HCT116 (cell line): ENCODE measurements at regions not wholly inside any gene's neighbourhood (a gene's known extent, or its start where the extent isn't known, plus 50 kb on each side); places are given as distances from the start of the nearest gene placed in this dataset.

Experiments
- ATAC-seq: fragments of 200-7000 bp; cut with Tn5 transposase; 2 replicates; pipeline ENCODE4 v1.9.1; 2020; ENCODE audit warnings: mild to moderate bottlenecking, moderate library complexity
- BruUV-seq: library from RNA; stranded (reverse); fragments of 400-500 nt; replicated peaks from 2 replicates; lab custom pipeline; 2021; lab: Mats Ljungman, UMichigan
- CTCF ChIA-PET: fragments of 300-600 bp; sonication (Branson Sonifier 250); formaldehyde crosslinking; loops from one replicate; lab custom pipeline; 2021; ENCODE audit warnings: antibody characterized with exemption; lab: Charles Lee
- POLR2A ChIA-PET: fragments of 300-600, 350-600 bp; sonication (Branson Sonifier 250); formaldehyde crosslinking; loops from one replicate; lab custom pipeline; 2021; ENCODE audit warnings: antibody characterized with exemption; lab: Charles Lee
- RAD21 ChIA-PET, 2 experiments: fragments of 300-600 bp; sonication (Branson Sonifier 250); formaldehyde crosslinking; loops; one replicate each; lab custom pipeline; 2023; ENCODE audit warnings: low total read pairs in 2 of 2; ENCODE audit not compliant: uncharacterized antibody in 2 of 2, unreplicated experiment in 2 of 2, low non-redundant PET in 1 of 2; lab: Charles Lee
- DNase-seq: peaks from one replicate; pipeline ENCODE4 v3.0.0-alpha.2; 2010; ENCODE audit warnings: low read depth, low spot score
- H2AFZ ChIP-seq: fragments of 200-600 bp; shearing (Covaris generic), sonication (generic); 2 replicates; pipeline ENCODE4 v1.6.1; 2017; ENCODE audit warnings: low read depth, mixed run types, mixed read lengths, antibody characterized with exemption, low read length; ENCODE audit not compliant: poor library complexity, severe bottlenecking
- H3K27ac ChIP-seq: 2 replicates; pipeline ENCODE4 v1.5.1; 2012; ENCODE audit warnings: low read depth, low read length
- H3K27me3 ChIP-seq: fragments of 200-600 bp; sonication (generic); 2 replicates; pipeline ENCODE4 v1.6.1; 2016; ENCODE audit warnings: mixed run types, low read length, mixed read lengths; ENCODE audit not compliant: insufficient read depth
- H3K36me3 ChIP-seq, 2 experiments: fragments of 200-500 bp in 1 of 2; fragments of 200-600 bp in 1 of 2; sonication (Bioruptor generic) in 1 of 2; sonication (generic) in 1 of 2; 2 replicates each; pipeline versions ENCODE4 v1.5.1 to v1.6.1; 2014 to 2016; ENCODE audit warnings: low read length in 2 of 2, inconsistent platforms in 1 of 2, mixed read lengths in 1 of 2, mixed run types in 1 of 2; ENCODE audit not compliant: insufficient read depth in 2 of 2, control insufficient read depth in 1 of 2
- H3K4me1 ChIP-seq, 2 experiments: fragments of 200-600 bp in 1 of 2; sonication (generic) in 1 of 2; 2 replicates each; pipeline versions ENCODE4 v1.5.1 to v1.6.1; 2012 to 2017; ENCODE audit warnings: low read length in 2 of 2, inconsistent platforms in 1 of 2, mild to moderate bottlenecking in 1 of 2, mixed read lengths in 1 of 2, mixed run types in 1 of 2, moderate library complexity in 1 of 2; ENCODE audit not compliant: insufficient read depth in 2 of 2, control insufficient read depth in 1 of 2
- H3K4me2 ChIP-seq: fragments of 200-600 bp; sonication (generic); 2 replicates; pipeline ENCODE4 v1.6.1; 2017; ENCODE audit warnings: mixed run types, low read length, mixed read lengths
- H3K4me3 ChIP-seq, 2 experiments: fragments of 200-600 bp in 1 of 2; sonication (generic) in 1 of 2; replicated peaks in 1 of 2; 2 replicates each; pipeline ENCODE4 v1.5.1; 2011 to 2016; ENCODE audit warnings: low read length in 2 of 2, control low read depth in 1 of 2, low read depth in 1 of 2, mild to moderate bottlenecking in 1 of 2, mixed read lengths in 1 of 2, mixed run types in 1 of 2
- H3K79me2 ChIP-seq: fragments of 200-600 bp; sonication (generic); 2 replicates; pipeline ENCODE4 v1.6.1; 2017; ENCODE audit warnings: mild to moderate bottlenecking, mixed run types, low read length, moderate library complexity, mixed read lengths; ENCODE audit not compliant: insufficient read depth
- H3K9ac ChIP-seq: fragments of 200-600 bp; sonication (generic); 2 replicates; pipeline ENCODE4 v1.6.1; 2016; ENCODE audit warnings: low read length, mixed read lengths
- H3K9me2 ChIP-seq: fragments of 200-600 bp; sonication (generic), shearing (Covaris generic); 2 replicates; pipeline ENCODE4 v1.6.1; 2017; ENCODE audit warnings: mixed run types, mild to moderate bottlenecking, moderate library complexity; ENCODE audit not compliant: insufficient read depth
- H3K9me3 ChIP-seq, 2 experiments: fragments of 200-500 bp in 1 of 2; fragments of 200-600 bp in 1 of 2; sonication (Bioruptor generic) in 1 of 2; sonication (generic) in 1 of 2; 2 replicates each; pipeline ENCODE4 v1.6.1; 2014 to 2017; ENCODE audit warnings: low read length in 2 of 2, mixed read lengths in 2 of 2, inconsistent platforms in 1 of 2, low read depth in 1 of 2, mild to moderate bottlenecking in 1 of 2, mixed run types in 1 of 2, moderate library complexity in 1 of 2; ENCODE audit not compliant: control insufficient read depth in 1 of 2, insufficient read depth in 1 of 2
- H4K20me1 ChIP-seq: fragments of 200-600 bp; sonication (generic), shearing (Covaris generic); 2 replicates; pipeline ENCODE4 v1.6.1; 2017; ENCODE audit warnings: mixed run types, mild to moderate bottlenecking, moderate library complexity; ENCODE audit not compliant: insufficient read depth
- ATF3 ChIP-seq: IDR thresholded peaks from 2 replicates; pipeline ENCODE4 v1.6.1; 2012
- CBX3 ChIP-seq: IDR thresholded peaks from 2 replicates; pipeline ENCODE4 v1.6.1; 2012; ENCODE audit warnings: low read depth
- CEBPB ChIP-seq: IDR thresholded peaks from 2 replicates; pipeline ENCODE4 v1.6.1; 2012; ENCODE audit warnings: low read depth
- EGR1 ChIP-seq: IDR thresholded peaks from 2 replicates; pipeline ENCODE4 v1.6.1; 2012; ENCODE audit warnings: low read depth
- ELF1 ChIP-seq: IDR thresholded peaks from 2 replicates; pipeline ENCODE4 v1.6.1; 2012; ENCODE audit warnings: low read depth, borderline replicate concordance
- EZH2 ChIP-seq: fragments of 200-600 bp; sonication (generic); IDR thresholded peaks from 2 replicates; pipeline ENCODE4 v1.6.1; 2017; ENCODE audit warnings: antibody characterized with exemption, mixed run types
- FOSL1 ChIP-seq: IDR thresholded peaks from 2 replicates; pipeline ENCODE4 v1.6.1; 2012; ENCODE audit warnings: low read depth
- JUND ChIP-seq: IDR thresholded peaks from 2 replicates; pipeline ENCODE4 v1.6.1; 2012
- POLR2A ChIP-seq: IDR thresholded peaks from 2 replicates; pipeline ENCODE4 v1.7.0; 2011; ENCODE audit warnings: borderline replicate concordance; ENCODE audit not compliant: insufficient read depth, insufficient read length; ENCODE audit errors: extremely low read depth
- POLR2AphosphoS5 ChIP-seq: IDR thresholded peaks from 2 replicates; pipeline ENCODE4 v1.6.1; 2011; ENCODE audit warnings: mild to moderate bottlenecking, low read depth, low read length, moderate library complexity
- RAD21 ChIP-seq: IDR thresholded peaks from 2 replicates; pipeline ENCODE4 v1.6.1; 2012; ENCODE audit warnings: low read depth, mild to moderate bottlenecking
- SIN3A ChIP-seq: IDR thresholded peaks from 2 replicates; pipeline ENCODE4 v1.6.1; 2012; ENCODE audit warnings: low read depth
- SP1 ChIP-seq: IDR thresholded peaks from 2 replicates; pipeline ENCODE4 v1.6.1; 2012; ENCODE audit warnings: low read depth
- SRF ChIP-seq: IDR thresholded peaks from 2 replicates; pipeline ENCODE4 v1.6.1; 2012; ENCODE audit warnings: low read depth
- ZBTB33 ChIP-seq: IDR thresholded peaks from 2 replicates; pipeline ENCODE4 v1.6.1; 2011; ENCODE audit warnings: mild to moderate bottlenecking, low read length, moderate library complexity; ENCODE audit not compliant: insufficient replicate concordance; ENCODE audit errors: extremely low read depth
- ZNF274 ChIP-seq: fragments of 200-500 bp; sonication (Bioruptor generic); IDR thresholded peaks from 2 replicates; pipeline ENCODE4 v1.6.1; 2014; ENCODE audit warnings: mild to moderate bottlenecking, low read depth, low read length, inconsistent platforms
- intact Hi-C: fragments of 100-400 bp; cut with micrococcal nuclease; formaldehyde crosslinking; loops from 2 replicates; pipeline ENCODE4 v1.10.0; 2022
- TF ChIP-seq, protein P1 (sequence below), 3 experiments: fragments of 200-600 bp in 1 of 3; sonication (generic) in 1 of 3; IDR thresholded peaks in 2 of 3; conservative IDR thresholded peaks in 1 of 3; 2 replicates each; pipeline ENCODE4 v1.5.1; 2012 to 2017; ENCODE audit warnings: low read depth in 2 of 3, low read length in 2 of 3, antibody characterized with exemption in 1 of 3, borderline replicate concordance in 1 of 3, control low read depth in 1 of 3, mild to moderate bottlenecking in 1 of 3, mixed read lengths in 1 of 3, mixed run types in 1 of 3, moderate library complexity in 1 of 3; ENCODE audit not compliant: insufficient read depth in 1 of 3
- TF ChIP-seq, protein P2 (sequence below): IDR thresholded peaks from 2 replicates; pipeline ENCODE4 v1.6.1; 2012
- TF ChIP-seq, protein P3 (sequence below): IDR thresholded peaks from 2 replicates; pipeline ENCODE4 v1.6.1; 2012; ENCODE audit warnings: low read depth

- H3K4me1 ChIP-seq: no peaks in the 10 kb centered on the region
- POLR2A ChIA-PET: no interaction called here
Measured at GRCh38 chr13:79194272-79194671, 211.8 kb downstream of the RBM26 start.

More at GRCh38 chr13:79194272-79194671, 211.8 kb downstream of the RBM26 start:
- Histone ChIP-seq H3K27ac (no peak overlapping the region), H3K79me2 (no peaks in the 10 kb centered on the region), H3K9ac (no peak overlapping the region), H2AFZ (no peak overlapping the region), H3K27me3 (peaks cover 25% of the 10 kb centered on the region), H3K4me2 (no peak overlapping the region), H3K4me3 (no peak overlapping the region), H3K9me2 (no peaks in the 10 kb centered on the region), H3K36me3 (no peaks in the 10 kb centered on the region), H3K9me3 (no peaks in the 10 kb centered on the region), H4K20me1 (no peaks in the 10 kb centered on the region)
- ChIA-PET CTCF (no interaction called here), RAD21 (no interaction called here)
- intact Hi-C loops: no loop called here
- DNase-seq (no peak), ATAC-seq (no peak)
- TF ChIP-seq, protein P1, sequence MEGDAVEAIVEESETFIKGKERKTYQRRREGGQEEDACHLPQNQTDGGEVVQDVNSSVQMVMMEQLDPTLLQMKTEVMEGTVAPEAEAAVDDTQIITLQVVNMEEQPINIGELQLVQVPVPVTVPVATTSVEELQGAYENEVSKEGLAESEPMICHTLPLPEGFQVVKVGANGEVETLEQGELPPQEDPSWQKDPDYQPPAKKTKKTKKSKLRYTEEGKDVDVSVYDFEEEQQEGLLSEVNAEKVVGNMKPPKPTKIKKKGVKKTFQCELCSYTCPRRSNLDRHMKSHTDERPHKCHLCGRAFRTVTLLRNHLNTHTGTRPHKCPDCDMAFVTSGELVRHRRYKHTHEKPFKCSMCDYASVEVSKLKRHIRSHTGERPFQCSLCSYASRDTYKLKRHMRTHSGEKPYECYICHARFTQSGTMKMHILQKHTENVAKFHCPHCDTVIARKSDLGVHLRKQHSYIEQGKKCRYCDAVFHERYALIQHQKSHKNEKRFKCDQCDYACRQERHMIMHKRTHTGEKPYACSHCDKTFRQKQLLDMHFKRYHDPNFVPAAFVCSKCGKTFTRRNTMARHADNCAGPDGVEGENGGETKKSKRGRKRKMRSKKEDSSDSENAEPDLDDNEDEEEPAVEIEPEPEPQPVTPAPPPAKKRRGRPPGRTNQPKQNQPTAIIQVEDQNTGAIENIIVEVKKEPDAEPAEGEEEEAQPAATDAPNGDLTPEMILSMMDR (IDR thresholded peaks at IDR 0.05 in 2 of 3, conservative IDR thresholded peaks at IDR 0.05 in 1 of 3; ENCODE audit: borderline replicate concordance in 1 of 3, insufficient read depth in 1 of 3, low read depth in 2 of 3, low read length in 2 of 3): no peak
- TF ChIP-seq EZH2: no peak
- no peak for TF ChIP-seq CEBPB
- no peak for TF ChIP-seq SP1
- TF ChIP-seq ELF1: no peak
- TF ChIP-seq SIN3A: no peak
- no peak for TF ChIP-seq CBX3
- TF ChIP-seq, protein P2, sequence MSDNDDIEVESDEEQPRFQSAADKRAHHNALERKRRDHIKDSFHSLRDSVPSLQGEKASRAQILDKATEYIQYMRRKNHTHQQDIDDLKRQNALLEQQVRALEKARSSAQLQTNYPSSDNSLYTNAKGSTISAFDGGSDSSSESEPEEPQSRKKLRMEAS: no peak
- TF ChIP-seq, protein P3, sequence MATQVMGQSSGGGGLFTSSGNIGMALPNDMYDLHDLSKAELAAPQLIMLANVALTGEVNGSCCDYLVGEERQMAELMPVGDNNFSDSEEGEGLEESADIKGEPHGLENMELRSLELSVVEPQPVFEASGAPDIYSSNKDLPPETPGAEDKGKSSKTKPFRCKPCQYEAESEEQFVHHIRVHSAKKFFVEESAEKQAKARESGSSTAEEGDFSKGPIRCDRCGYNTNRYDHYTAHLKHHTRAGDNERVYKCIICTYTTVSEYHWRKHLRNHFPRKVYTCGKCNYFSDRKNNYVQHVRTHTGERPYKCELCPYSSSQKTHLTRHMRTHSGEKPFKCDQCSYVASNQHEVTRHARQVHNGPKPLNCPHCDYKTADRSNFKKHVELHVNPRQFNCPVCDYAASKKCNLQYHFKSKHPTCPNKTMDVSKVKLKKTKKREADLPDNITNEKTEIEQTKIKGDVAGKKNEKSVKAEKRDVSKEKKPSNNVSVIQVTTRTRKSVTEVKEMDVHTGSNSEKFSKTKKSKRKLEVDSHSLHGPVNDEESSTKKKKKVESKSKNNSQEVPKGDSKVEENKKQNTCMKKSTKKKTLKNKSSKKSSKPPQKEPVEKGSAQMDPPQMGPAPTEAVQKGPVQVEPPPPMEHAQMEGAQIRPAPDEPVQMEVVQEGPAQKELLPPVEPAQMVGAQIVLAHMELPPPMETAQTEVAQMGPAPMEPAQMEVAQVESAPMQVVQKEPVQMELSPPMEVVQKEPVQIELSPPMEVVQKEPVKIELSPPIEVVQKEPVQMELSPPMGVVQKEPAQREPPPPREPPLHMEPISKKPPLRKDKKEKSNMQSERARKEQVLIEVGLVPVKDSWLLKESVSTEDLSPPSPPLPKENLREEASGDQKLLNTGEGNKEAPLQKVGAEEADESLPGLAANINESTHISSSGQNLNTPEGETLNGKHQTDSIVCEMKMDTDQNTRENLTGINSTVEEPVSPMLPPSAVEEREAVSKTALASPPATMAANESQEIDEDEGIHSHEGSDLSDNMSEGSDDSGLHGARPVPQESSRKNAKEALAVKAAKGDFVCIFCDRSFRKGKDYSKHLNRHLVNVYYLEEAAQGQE: no peak
- TF ChIP-seq RAD21: no peak
- no peak for TF ChIP-seq JUND
- no peak for TF ChIP-seq POLR2A
- TF ChIP-seq EGR1: no peak
- no peak for TF ChIP-seq ATF3
- no peak for TF ChIP-seq SRF
- no peak for TF ChIP-seq ZBTB33
- no peak for TF ChIP-seq FOSL1
- no peak for TF ChIP-seq ZNF274
- TF ChIP-seq POLR2AphosphoS5: no peak
- BruUV-seq: no TSS peak
